ENCODE measurements at regions not wholly inside any gene's neighbourhood (a gene's known extent, or its start where the extent isn't known, plus 50 kb on each side); places are given as distances from the start of the nearest gene placed in this dataset.

GRCh38 chr2:173690349-173690748 lies 274.8 kb downstream of the SP3 start (continued):
- TF ChIP-seq ATF6 (CRISPR knock-in tag; IDR thresholded peaks at IDR 0.05), result no peak

- H3K4me1 Mint-ChIP-seq, result peaks cover 3% of the 10 kb centered on the region
- CTCF ChIA-PET, result no interaction called here
- no peak overlapping the region for H3K27ac Mint-ChIP-seq
- peaks cover 9% of the 10 kb centered on the region for H3K36me3 Mint-ChIP-seq
- H3K27me3 Mint-ChIP-seq (ENCODE audit: low read depth), result no peaks in the 10 kb centered on the region
- H3K4me3 Mint-ChIP-seq, result no peak overlapping the region
- peaks cover 10% of the 10 kb centered on the region for H3K9me3 Mint-ChIP-seq
- DNase-seq (ENCODE audit: low spot score) (no peak), ATAC-seq (no peak)
- POLR2A ChIA-PET, result no interaction called here
- TF ChIP-seq ATF3 (CRISPR knock-in tag; conservative IDR thresholded peaks at IDR 0.05), result no peak
- no peak for TF ChIP-seq ZNF219 (CRISPR knock-in tag; IDR thresholded peaks at IDR 0.05; ENCODE audit: borderline replicate concordance)
- TF ChIP-seq USF2 (CRISPR knock-in tag; IDR thresholded peaks at IDR 0.05), result no peak
- TF ChIP-seq RORB (CRISPR knock-in tag; IDR thresholded peaks at IDR 0.05), result no peak
- no peak for TF ChIP-seq TP53 (CRISPR knock-in tag; IDR thresholded peaks at IDR 0.05)
- TF ChIP-seq ZNF138 (CRISPR knock-in tag; conservative IDR thresholded peaks at IDR 0.05), result no peak
- no peak for TF ChIP-seq ZNF396 (CRISPR knock-in tag; IDR thresholded peaks at IDR 0.05; ENCODE audit: borderline replicate concordance)
- no peak for TF ChIP-seq NFYB (CRISPR knock-in tag; conservative IDR thresholded peaks at IDR 0.05; ENCODE audit: low read depth)
- TF ChIP-seq AR (CRISPR knock-in tag; IDR thresholded peaks at IDR 0.05), result no peak
- TF ChIP-seq PRDM15 (CRISPR knock-in tag; IDR thresholded peaks at IDR 0.05), result no peak
- TF ChIP-seq KAT7 (CRISPR knock-in tag; IDR thresholded peaks at IDR 0.05; ENCODE audit: borderline replicate concordance), result no peak
- TF ChIP-seq MAX (CRISPR knock-in tag; IDR thresholded peaks at IDR 0.05), result no peak
- TF ChIP-seq ZNF512 (CRISPR knock-in tag; IDR thresholded peaks at IDR 0.05; ENCODE audit: borderline replicate concordance), result no peak
- TF ChIP-seq NR1H2 (CRISPR knock-in tag; IDR thresholded peaks at IDR 0.05), result no peak
These were observed 273.1 kb downstream of the SP3 start for GRCh38 chr2:173692068-173692467.

Measured in WTC11 (cell line).